ENCODE measurements at regions not wholly inside any gene's neighbourhood (a gene's known extent, or its start where the extent isn't known, plus 50 kb on each side); places are given as distances from the start of the nearest gene placed in this dataset.

DNA sequence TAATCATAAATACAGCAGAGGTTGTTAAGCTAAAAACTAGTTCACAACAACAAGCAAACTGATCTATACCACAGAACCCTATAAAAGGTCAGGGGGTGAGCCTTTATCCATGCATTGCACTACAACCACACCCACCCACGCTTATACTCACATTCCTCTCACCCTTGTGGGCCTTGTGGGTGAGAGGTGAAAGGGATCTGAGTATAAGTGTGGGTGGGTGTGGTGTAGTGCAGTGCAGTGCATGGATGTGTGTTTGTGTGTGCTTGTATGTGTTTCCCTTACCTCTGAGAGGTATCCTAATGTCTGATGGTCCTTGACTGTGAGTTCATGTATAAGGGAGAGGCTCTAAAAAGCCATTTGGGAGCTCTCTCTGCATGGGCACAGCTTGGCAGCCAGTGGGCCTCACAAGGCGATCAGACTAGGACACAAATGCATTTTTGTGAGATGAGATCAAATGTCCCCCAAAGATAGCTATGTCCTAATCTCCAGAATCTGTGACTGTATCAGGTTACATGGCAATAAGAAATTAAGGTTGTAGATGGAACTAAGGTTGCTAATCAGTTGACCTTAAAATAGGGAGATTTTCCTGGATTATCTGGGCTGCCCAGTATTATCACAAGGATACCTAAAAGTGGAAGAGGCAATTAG is 95.5 kb upstream of the DPT start:
- Histone ChIP-seq H3K4me3 (ENCODE audit: control insufficient read depth in 2 of 3, extremely low read depth in 1 of 3, insufficient read depth in 2 of 3, low read depth in 1 of 3, low read length in 3 of 3) (no peak overlapping the region), H3K36me3 (ENCODE audit: control insufficient read depth in 2 of 2, extremely low read depth in 1 of 2, insufficient read depth in 2 of 2, low read length in 2 of 2) (no peaks in the 10 kb centered on the region), H3K79me2 (ENCODE audit: control insufficient read depth, insufficient read depth, low read length) (no peaks in the 10 kb centered on the region), H3K9me1 (ENCODE audit: control insufficient read depth, extremely low read depth, insufficient read depth, low read length) (no peaks in the 10 kb centered on the region), H3K4me2 (ENCODE audit: control insufficient read depth, extremely low read depth, insufficient read depth, low read depth, low read length) (no peak overlapping the region), H3K27ac (ENCODE audit: control insufficient read depth, insufficient read depth, low read length) (no peak overlapping the region), H2AFZ (ENCODE audit: control insufficient read depth, low read length) (no peak overlapping the region), H3K4me1 (ENCODE audit: control insufficient read depth, extremely low read depth, insufficient read depth, low read length) (no peaks in the 10 kb centered on the region), H3K9ac (ENCODE audit: control insufficient read depth, extremely low read depth, insufficient read depth, low read length) (no peak overlapping the region), H4K20me1 (ENCODE audit: control insufficient read depth, extremely low read depth, insufficient read depth, low read length) (no peaks in the 10 kb centered on the region), H3K27me3 (ENCODE audit: control insufficient read depth, extremely low read depth, insufficient read depth, low read length) (no peaks in the 10 kb centered on the region), H3K9me3 (ENCODE audit: control insufficient read depth, low read depth, low read length) (no peaks in the 10 kb centered on the region)
- TF ChIP-seq, protein P1, sequence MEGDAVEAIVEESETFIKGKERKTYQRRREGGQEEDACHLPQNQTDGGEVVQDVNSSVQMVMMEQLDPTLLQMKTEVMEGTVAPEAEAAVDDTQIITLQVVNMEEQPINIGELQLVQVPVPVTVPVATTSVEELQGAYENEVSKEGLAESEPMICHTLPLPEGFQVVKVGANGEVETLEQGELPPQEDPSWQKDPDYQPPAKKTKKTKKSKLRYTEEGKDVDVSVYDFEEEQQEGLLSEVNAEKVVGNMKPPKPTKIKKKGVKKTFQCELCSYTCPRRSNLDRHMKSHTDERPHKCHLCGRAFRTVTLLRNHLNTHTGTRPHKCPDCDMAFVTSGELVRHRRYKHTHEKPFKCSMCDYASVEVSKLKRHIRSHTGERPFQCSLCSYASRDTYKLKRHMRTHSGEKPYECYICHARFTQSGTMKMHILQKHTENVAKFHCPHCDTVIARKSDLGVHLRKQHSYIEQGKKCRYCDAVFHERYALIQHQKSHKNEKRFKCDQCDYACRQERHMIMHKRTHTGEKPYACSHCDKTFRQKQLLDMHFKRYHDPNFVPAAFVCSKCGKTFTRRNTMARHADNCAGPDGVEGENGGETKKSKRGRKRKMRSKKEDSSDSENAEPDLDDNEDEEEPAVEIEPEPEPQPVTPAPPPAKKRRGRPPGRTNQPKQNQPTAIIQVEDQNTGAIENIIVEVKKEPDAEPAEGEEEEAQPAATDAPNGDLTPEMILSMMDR (optimal IDR thresholded peaks at IDR 0.05 in 1 of 3, IDR thresholded peaks at IDR 0.05 in 1 of 3, conservative IDR thresholded peaks at IDR 0.05 in 1 of 3; ENCODE audit: extremely low read depth in 1 of 3, insufficient read depth in 2 of 3, low read length in 3 of 3), result no peak
- TF ChIP-seq EZH2 (IDR thresholded peaks at IDR 0.05; ENCODE audit: low read length), result no peak
- FAIRE-seq (no peak), DNase-seq (ENCODE audit: low read depth, low spot score) (no peak)
- dilution Hi-C loops (cut with MboI; ENCODE audit: extremely low pct_ligation_motif_present, low sequenced_read_pairs), result no loop called here

DNA sequence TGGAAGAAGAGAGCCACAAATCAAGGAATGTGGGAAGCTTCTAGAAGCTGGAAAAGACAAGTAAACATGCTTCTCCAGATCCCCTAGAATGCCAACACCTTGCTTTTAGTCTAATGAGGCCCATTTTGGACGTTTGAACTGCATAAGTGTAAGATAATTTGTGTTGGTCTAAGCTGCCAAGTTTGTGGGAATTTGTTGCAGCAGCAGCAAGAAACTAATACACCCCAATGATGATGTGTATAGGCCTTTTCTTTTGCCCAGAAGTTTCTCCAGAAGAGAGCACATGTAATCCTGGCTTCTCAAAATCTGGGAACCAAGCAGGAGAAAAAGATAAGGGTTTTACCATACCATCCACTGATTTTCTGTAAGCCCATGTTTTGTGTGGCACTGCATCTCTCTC is 96.1 kb upstream of the DPT start:
- H3K4me2 ChIP-seq (ENCODE audit: control insufficient read depth, extremely low read depth, insufficient read depth, low read depth, low read length), result no peak overlapping the region
- H3K36me3 ChIP-seq (ENCODE audit: control insufficient read depth in 2 of 2, extremely low read depth in 1 of 2, insufficient read depth in 2 of 2, low read length in 2 of 2), result no peaks in the 10 kb centered on the region
- no peak overlapping the region for H3K27ac ChIP-seq (ENCODE audit: control insufficient read depth, insufficient read depth, low read length)
- DNase-seq (ENCODE audit: low read depth, low spot score) (no peak), FAIRE-seq (no peak)
- no peaks in the 10 kb centered on the region for H4K20me1 ChIP-seq (ENCODE audit: control insufficient read depth, extremely low read depth, insufficient read depth, low read length)
- no peak overlapping the region for H3K9ac ChIP-seq (ENCODE audit: control insufficient read depth, extremely low read depth, insufficient read depth, low read length)
- H3K9me1 ChIP-seq (ENCODE audit: control insufficient read depth, extremely low read depth, insufficient read depth, low read length), result no peaks in the 10 kb centered on the region
- H3K9me3 ChIP-seq (ENCODE audit: control insufficient read depth, low read depth, low read length), result no peaks in the 10 kb centered on the region
- H2AFZ ChIP-seq (ENCODE audit: control insufficient read depth, low read length), result no peak overlapping the region
- dilution Hi-C loops (cut with MboI; ENCODE audit: extremely low pct_ligation_motif_present, low sequenced_read_pairs), result no loop called here
- no peaks in the 10 kb centered on the region for H3K4me1 ChIP-seq (ENCODE audit: control insufficient read depth, extremely low read depth, insufficient read depth, low read length)
- H3K79me2 ChIP-seq (ENCODE audit: control insufficient read depth, insufficient read depth, low read length), result no peaks in the 10 kb centered on the region
- no peak overlapping the region for H3K4me3 ChIP-seq (ENCODE audit: control insufficient read depth in 2 of 3, extremely low read depth in 1 of 3, insufficient read depth in 2 of 3, low read depth in 1 of 3, low read length in 3 of 3)
- no peak for TF ChIP-seq EZH2 (IDR thresholded peaks at IDR 0.05; ENCODE audit: low read length)
- TF ChIP-seq, protein P1 (optimal IDR thresholded peaks at IDR 0.05 in 1 of 3, IDR thresholded peaks at IDR 0.05 in 1 of 3, conservative IDR thresholded peaks at IDR 0.05 in 1 of 3; ENCODE audit: extremely low read depth in 1 of 3, insufficient read depth in 2 of 3, low read length in 3 of 3), result no peak
- H3K27me3 ChIP-seq (ENCODE audit: control insufficient read depth, extremely low read depth, insufficient read depth, low read length), result no peaks in the 10 kb centered on the region

All from keratinocyte (primary cell).